Amniotic epithelial cell (primary cell): ENCODE measurements at regions not wholly inside any gene's neighbourhood (a gene's known extent, or its start where the extent isn't known, plus 50 kb on each side); places are given as distances from the start of the nearest gene placed in this dataset.
"Not testable (repeated sequence)": the region's sequence is repeated elsewhere in the genome, so short reads cannot be mapped to it uniquely, and the experiment has no call there.

Experiments
- DNase-seq: peaks from one replicate; pipeline ENCODE4 v3.0.0-alpha.2; 2010; ENCODE audit warnings: low read depth

DNA sequence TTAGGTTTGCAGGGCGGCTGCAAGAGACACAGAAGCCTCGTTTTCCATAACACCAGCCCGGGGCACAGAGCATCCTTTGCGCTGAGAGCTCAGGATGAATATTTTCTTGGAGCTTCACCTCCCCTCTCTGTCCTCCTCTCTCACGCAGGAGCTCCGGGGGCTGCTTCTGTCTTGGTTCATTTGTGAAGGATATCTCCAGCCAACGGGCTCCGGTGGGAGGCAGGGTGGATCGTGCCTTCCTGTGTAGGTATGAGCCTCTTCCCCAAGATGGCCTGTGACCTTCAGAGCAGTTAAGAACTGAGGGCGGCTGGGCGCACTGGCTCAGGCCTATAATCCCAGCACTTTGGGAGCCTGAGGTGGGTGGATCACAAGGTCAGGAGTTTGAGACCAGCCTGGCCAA lies 319.0 kb upstream of the C1orf174 start:
- DNase-seq: no peak

DNA sequence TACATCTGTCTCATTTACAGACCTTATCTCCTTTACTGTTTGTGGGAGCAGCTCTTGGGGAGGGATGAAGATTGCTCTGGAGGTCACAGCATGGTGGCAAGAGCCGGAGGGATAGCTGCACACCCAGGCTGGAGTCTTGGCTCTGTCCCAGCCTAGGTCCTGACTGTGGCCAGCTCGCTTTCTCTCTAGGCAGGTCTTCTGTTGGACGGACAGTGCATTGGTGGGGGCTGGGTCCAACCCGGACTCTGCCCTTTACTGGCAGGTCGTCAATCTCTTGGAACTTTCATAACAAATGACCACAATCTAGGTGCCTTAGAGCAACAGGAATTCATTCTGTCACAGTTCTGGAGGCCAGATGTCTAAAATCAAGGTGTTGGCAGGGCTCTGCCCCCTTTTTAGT lies 319.8 kb upstream of the C1orf174 start:
- DNase-seq: no peak

DNA sequence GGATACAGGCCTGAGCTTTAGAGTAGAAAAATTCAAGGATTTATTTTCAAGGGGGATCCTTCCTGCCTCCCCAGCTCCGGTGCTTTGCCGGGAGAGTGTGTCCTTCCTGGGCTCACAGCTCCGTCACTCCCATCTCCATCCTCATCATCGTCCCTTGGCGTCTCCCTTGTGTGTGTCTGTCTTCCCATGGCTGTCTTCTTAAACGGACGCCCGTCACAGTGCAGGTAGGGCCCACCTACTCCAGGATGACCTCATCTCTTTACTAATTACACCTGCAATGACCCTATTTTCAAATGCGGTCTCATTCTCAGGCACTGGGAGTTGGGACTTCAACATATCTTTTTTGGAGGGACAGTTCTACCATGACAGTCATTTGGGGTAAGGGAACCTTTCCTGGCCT lies 320.3 kb upstream of the C1orf174 start:
- no peak for DNase-seq

DNA sequence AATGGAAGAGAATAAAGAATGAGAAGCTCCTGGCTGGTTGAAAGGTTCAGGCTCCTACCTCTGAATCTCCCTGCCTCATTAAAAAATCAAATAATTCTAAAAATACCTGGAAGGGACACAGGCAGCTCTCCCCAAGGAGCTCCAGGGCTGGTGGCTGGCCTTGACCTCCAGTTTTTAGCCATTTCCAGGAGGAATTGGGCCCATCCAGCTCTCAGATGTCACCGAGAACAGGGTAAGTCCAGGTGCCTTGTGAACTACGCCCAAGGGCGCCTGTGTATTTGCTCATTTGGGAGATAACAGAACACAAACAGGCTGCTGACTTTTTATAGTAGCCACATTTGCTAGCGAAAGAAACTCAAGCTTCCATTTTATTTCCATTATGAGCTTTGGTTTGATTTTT lies 321.0 kb upstream of the C1orf174 start:
- DNase-seq: no peak

DNA sequence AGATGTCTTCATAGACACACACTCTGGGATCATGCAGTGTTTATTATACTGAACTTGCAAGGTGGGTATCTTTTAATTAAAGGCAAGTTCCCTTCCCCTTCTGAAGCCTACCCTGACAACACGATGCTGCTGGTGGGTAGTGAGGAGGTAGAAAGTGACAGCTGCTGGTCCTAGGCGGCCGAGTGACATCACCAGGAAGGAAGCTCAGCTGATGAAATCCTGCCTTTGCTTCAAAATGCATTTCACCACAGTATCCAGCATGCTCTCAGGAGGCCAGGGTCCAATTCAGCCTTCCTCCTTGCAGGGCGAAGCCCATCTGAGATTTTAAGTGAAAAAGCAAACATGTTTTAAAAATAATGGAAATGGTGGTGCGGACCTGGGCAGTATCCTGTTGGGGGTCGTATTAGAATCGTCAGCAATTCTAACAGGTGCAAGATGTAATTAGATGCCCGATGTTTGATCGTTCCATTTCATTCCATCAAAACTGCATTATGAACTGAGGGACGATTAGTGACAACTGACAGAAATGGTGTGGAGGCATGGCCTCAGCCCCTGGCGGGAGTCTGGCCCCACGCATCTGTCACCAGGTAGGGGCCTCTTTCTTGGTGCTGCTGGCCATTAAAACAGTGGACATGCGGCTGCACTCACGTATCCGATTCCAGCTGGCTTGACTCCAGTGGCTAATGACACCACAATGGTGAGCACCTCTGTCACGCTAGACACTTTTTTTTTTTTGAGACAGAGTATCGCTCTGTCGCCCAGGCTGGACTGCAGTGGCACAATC lies 324.8 kb upstream of the C1orf174 start:
- no peak for DNase-seq

DNA sequence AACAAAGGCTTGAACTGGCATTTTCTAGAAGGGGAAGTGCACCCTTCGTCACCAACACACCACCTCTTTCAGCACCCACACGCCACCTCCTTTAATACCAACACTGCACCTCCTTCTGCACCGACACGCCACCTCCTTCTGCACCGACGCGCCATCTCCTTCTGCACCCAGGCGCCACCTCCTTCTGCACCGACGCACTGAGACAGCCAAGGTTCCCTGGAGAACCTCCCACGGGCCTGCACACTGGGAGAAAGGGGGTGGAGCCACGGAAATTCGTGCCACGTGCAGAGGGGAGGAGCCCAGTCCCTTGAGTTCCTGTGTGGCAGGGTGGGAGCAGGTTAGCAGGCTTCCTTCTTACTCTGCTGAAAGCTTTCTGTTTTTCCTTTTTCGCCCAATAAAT lies 327.9 kb upstream of the C1orf174 start:
- no peak for DNase-seq

DNA sequence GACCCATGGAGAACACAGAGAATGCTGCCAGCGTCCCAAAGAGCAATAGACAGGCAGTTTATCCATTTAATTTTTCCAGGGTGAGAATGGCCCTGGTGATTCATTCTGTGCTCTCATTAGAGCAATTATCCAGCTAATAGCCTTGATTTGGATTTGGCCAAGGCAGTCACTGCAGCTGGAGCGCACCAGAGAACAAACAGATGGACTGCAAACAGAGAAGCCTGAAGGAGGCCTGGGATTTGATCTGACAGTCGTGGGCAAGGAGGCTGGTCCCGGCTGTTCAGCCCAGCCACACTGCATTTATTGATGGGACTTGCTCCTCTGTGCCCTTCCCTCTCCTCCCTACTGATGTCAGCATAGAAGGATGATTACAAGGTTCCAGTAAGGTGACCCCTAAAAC lies 353.9 kb upstream of the C1orf174 start:
- DNase-seq: no peak

DNA sequence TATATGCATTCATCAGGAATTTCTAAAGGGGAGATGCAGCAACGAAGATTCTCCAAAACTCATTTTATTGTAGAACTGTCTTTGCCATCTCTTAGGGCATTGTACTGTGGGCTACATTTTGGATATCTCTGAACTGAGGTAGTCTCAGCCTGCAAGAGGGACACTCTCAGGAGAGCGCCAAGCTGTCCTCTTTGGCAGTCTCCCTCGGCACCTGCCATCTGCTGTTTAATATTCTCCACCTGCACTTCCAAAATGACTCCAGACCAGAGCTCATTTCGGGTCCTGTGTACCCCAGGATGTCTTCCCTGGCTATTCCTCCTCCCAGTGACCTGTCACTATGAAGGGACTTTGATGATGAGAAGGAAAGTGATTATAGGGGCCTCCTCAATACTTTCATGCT lies 356.3 kb upstream of the C1orf174 start:
- no peak for DNase-seq

DNA sequence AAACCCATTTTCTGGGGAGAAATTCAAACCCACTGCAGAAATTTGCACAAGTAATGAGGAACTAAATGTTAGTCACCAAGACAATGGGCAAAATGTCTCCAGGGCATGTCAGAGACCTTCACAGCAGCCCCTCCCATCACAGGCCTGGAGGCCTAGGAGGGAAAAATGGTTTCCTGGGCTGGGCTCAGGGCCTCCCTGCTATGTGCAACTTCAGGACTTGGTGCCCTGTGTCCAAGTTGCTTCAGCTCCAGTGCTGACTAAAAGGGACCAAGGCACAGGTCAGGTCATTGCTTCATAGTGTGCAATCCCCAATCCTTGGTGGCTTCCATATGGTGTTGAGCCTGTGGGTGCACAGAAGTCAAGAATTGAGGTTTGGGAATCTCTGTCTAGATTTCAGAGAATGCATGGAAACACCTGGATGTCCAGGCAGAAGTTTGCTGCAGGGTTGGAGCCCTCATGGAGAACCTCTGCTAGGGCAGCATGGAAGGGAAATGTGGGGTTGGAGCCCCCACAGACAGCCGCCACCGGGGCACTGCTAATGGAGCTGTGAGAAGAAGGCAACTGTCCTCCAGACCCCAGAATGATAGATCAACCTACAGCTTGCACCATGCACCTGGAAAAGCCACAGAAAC lies 358.2 kb upstream of the C1orf174 start:
- DNase-seq: not testable (repeated sequence)

DNA sequence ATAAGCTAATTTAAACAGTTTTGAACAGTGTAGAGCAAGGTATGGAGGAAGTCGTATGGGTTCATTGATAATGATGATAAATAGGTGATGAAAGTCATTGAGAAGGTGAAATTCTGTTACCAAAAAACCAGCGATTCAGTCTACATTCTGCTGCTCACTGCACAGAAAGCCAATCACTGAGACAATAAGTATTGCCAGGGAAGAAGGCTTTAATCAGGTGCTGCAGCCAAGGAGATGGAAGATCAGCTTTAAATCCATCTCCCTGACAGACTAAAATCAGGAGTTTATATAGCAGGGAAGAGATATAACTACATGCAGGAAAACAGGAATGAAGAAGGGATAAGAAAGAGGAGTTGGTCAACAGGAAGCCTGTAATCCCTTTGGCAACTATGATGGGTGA lies 361.3 kb upstream of the C1orf174 start:
- no peak for DNase-seq

DNA sequence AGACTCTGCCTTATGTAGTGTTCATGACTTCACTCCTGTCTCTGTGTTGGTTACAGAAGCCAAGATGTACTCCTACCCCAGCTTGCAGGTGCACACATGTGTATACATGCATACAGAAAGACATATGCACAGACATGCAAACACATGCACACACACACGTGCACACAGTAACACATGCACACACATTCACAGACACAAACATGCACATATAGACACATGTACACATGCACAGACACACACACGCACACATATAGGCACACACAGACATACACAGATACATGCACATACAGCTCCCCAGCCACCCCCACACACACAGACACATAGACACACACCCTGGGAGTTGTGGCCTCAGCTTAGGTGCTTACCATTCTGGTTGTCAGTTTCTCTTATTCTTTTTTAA lies 362.6 kb upstream of the C1orf174 start:
- no peak for DNase-seq

DNA sequence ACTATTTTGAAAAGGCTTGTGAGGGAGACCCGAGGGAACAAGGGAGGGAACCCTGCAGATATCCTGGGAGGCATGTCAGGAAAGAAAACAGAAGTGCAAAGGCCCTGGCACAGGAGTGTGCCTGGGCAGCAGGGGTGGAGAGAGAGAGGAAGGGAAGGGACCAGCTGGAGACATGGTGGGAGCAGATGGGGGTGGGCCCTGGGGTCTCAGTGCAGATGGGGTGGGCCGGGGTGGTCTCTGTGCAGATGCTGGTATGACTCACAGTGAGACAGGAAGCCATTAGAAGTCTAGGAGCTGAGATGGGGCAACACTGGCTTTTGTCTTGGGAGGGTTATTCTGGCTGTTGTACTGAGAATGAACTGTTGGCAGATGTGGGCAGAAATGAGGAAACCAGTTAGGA lies 363.6 kb upstream of the C1orf174 start:
- no peak for DNase-seq

DNA sequence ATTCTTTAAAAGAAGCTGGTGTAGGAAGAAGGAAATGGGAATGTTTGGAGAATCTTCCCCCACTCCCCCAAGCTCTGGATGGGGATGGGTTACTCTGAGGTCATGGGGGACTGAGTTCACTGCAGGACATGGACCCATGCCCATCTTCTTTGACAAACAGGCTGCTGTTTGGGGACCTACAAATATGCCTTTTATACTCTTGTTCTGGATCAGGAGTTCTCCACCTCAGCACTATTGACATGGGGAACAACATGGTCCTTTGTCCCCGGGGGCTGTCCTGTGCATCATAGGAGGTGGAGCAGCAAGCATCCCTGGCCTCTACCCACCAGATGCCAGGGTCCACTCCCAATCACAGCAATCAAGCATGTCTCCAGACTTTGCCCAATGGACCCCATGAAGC lies 365.8 kb upstream of the C1orf174 start:
- no peak for DNase-seq

DNA sequence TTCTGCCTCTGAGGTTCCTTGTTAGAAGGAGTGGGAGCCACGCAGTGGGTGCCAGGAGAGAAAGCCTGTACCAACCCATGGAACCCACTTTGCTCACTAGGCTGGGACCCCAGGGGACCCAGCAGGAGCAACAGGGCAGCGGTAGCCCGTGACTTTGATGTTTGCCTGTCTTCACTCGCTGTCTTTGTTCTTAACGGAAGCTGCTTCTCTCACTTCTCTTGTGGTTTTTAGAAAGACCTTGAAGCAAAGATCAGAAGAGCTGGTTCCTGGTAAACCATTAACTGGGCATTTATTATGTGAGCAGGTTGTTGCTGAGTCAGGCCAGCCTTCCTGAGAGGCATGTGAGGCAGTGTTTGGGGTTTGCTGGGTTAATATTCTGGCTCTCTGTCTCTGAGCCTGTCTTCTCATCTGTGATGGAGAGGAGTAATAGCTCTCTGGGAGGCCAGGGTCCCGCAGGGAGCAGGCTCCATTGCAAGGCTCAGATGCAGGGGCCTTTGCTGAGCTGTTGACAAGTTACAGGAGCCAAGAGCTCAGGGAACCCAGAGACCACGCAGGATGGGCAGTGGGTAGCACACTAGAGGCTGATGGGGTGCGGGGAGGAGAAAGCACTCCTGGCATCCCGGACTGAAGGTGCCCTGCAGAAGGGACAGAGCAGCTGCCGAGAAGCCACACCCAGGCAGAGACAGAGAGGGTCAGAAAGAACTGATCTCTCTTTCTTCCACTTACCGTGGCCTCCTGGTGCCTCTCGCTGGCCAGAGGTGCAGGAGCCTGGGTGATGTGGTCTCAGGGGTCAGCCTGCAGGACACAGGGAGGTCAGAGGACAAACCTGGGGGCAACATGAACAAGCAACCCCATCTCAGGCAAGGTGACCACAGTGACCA lies 367.5 kb upstream of the C1orf174 start:
- DNase-seq: no peak

DNA sequence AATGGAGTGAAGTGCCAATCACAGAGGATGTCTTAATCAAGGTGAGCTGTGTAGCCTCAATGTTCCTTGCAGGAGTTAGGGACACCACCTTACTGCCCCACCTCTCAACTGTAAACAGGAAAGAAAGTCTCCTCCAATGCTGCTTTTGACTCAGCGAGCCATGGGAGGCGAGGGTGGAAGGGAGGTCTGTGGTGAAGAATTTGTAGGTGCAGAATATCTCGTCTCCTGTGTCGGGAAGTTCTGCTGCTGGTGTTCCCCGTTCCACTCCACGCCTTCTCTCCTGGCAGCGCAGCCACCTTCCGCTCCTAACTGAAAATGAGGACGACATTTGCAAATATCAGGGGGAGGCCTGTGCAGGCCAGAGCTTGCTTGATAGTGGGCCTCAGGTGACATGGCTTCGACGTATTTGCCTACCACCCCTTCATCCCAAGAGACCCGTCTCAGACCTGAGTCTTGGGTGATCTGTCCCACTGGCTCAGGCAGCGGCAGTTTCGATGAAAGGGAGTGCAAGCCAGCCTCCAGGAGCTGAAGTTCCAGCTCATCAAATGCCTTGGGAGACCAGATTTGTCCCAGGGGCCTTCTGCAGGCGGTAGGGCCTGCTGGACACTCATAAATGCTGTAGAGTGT lies 368.3 kb upstream of the C1orf174 start:
- DNase-seq: no peak

DNA sequence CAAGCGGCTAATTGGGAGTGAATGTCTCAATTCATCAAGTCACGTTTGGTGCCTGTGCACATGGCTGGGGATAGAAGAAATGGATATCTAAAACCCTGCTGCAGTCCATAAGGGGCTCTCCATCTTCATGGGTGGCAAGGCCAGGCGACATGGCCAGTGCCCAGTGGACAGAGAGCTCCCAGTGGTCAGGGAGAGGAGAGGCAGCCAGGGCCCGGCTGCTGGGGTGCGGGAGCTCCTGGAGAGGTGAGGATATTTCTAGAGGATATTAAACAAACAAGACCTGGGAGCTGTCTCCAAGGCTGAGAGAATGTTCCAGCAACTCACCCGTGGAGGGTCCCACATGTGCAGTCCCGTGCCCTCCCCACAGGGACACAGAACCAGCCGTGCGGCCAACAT lies 368.8 kb upstream of the C1orf174 start:
- DNase-seq: no peak

DNA sequence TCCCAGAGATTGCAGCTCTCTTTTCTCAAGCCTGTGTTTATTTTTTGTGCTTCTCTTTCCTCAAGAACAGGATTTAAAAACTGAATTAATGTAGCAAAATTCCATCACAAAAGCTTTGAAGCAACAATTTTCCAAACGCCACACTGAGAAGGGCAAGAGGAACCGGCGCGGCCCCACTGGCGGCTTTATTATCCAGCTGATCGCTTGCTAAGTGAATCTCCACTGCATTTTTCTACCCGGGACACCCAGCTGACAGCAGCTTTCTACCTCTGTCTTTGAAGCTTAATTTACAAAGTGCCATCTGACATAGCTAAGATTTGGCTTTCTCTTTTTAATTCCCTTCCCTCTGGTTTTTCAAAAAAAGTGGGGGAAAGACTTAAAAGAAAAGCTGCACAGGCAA lies 369.3 kb upstream of the C1orf174 start:
- DNase-seq: no peak

DNA sequence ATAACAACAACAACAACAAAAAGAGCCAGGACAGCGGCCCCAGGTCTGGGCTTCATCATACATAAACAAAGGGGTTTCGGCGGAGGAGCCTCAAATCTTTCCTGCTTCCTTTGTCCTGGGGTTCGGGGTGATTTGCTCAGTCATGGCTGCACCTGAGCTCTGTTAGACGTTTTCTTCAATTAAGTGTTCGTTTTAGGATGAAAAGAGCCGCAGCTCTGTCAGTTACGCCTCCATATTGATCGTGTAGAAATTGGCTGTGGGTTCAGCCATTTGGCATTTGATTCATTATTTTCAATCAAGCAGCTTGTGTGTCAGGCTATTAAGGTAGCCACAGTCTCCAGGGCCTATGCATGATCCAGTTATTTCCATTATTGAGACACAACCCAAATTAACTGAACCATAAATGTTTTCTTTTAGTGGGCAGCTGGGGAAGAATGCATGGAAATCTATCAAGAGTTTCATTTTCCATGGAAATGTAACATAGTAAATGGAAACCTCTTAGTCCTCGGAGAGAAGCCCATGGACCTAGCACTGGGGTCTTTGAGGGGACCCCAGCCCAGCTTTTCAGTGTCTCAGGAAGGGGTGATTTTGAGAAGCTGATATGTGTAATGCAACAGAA lies 370.0 kb upstream of the C1orf174 start:
- no peak for DNase-seq

DNA sequence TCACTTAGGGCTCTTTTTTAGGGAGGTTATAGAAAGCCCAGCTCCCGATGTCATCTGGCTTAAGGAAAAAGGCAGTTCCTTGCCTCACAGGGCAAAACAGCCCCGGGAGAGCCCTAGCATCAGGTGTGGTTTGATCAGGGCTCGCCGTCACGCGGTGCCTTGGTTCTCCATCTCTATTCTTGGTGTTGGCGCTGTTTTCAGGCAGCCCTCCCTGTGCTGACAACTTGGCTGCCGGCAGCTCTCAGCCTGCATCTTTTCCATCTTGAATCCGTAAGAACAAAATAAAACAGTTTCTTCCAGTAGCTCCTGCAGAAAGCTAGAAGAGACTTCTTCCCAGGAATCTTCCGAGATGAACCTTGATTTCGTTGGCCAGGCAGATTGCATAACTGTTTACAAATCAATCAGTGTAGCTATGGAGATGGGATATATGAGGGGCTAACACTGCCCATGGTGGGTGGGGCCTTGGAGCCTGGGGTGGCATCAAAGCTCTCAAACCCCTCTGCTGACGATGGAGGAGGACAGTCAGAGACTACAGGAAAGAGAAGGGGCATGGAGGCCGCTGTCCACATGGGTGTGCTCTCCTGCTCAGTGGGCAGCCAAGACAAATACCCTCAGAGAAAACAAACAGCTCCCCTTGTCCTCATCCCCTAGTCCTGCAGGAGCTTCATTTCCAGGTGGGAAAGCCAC lies 370.7 kb upstream of the C1orf174 start:
- DNase-seq: no peak

DNA sequence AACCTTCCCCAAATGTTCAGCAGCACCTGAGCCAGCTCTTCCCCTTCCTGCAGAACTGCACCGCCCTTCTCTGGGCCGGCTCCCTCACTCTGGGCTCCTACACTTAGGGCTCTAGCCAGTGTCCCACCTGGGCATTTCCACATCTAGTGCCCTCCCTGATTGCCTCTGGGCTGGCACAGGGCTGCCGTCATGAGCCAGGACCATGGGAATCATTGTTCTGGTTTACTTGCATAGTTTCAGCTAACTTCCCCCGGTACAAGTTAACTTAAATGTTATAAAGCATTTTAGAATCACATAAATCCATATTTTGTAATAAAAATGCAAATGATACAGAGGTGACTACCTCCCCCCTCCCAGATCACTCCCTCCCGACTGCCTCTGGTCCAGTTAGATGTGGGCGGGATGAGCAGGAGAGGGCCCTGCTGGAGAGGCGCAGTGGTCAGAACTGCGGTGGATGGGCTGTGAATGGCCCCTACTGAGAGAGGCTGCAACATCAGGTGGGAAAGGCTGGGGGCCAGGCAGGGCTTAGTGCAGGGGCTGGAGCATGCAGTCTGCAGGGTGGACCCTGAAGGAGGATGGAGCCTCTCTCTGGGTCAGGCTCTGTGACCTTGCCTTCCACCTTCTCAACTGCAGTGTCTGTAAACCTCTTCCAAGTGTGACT lies 371.4 kb upstream of the C1orf174 start:
- no peak for DNase-seq

DNA sequence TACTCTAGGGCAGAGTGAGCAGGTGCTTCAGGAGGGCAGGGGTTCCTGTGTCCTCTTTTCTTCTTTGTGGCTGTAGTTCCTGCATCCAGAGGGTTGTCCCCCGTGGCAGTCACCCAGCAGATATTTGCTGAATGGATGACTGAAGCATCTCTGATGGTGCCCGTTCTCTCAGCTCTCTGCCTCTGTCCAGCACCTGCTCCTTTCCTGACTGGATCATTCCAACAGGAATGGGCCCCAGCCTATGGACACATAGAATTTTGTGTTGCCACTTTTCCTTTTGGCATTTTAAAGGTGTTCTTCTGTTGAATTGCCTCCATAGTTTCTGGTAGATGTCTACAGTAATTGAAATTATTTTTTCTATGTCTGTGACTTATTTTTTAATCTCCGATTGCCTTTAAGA lies 372.5 kb upstream of the C1orf174 start:
- no peak for DNase-seq
